Activated CD8-positive, alpha-beta memory T cell treated with anti-CD3 and anti-CD28 coated beads for 24 hours (primary cell): ENCODE measurements at regions not wholly inside any gene's neighbourhood (a gene's known extent, or its start where the extent isn't known, plus 50 kb on each side); places are given as distances from the start of the nearest gene placed in this dataset.

ENCODE experiments used
- DNase-seq: peaks from one replicate; pipeline ENCODE4 v3.0.0-alpha.2; 2020

DNA sequence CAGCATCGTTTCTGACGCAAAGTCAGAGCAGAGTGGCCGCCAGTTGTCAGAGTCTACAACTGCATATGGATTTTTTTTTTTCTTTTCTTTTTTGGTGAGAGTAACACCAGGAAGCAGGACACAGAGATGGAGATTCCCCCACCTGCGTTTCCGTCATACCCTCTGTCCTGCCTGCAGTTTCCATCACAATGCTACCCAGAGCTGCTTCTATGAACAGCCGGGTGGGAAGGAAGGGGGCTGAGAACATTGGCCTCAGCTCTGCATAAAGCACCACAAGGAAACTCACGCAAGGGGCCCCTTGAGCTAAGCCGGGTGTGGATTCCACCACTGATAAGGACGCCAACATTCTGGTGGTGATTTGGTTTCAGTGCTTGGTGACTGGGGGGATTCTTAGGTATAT, 183.5 kb upstream of the AFDN start:
- DNase-seq = no peak

DNA sequence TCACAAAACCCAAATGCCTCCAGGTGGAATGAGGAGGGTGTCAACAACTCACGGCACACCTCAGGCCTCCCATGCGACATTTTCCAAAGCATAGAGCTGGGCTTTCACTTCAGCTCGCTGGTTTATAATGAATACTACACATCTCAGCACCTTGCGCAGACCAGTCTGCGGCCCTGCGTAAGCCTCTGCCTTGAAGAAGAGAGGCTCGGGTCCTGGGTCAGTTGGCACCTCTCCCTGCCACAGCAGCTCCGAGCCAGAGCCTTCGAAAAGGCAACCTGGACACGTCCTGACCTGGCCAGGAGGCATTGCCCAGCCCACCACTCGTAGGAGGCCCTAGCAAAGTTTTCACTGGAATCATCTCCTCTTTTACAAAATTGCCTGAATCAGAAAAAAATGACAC, 183.0 kb upstream of the AFDN start:
- DNase-seq = no peak

DNA sequence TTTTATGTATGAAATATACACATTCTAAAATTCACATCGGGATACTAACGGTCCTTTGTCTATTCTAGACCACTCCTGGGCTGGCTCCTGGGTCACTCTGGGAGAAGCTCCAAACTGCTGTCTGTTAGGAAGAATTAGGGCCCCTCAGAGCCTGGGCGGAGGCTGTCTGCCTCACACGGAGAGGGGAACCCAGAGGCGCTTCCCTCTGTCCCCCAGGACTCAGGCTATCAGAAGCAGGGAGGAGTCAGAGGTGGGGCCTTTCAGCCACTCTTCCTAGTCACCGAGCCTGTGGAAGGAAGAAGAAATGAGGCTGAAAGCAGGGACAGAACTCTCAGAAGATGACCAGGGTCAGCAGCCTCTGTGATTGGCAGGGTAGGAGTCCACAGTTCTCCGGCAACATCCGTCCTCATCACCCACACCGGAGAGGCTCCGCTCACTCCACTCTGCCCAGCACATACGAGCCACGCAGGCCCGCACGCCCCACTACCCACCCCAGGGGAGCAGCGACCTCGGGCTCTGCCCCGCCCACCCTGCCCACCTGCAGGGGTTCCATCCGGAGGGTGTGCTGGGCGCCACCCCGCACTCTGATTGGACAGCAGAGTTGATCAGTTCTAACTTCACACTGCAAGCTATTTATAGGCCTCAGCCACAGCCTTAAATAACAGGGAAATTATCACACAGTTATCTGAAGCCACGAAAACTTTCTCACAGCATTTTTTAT, 182.1 kb upstream of the AFDN start:
- DNase-seq = no peak

DNA sequence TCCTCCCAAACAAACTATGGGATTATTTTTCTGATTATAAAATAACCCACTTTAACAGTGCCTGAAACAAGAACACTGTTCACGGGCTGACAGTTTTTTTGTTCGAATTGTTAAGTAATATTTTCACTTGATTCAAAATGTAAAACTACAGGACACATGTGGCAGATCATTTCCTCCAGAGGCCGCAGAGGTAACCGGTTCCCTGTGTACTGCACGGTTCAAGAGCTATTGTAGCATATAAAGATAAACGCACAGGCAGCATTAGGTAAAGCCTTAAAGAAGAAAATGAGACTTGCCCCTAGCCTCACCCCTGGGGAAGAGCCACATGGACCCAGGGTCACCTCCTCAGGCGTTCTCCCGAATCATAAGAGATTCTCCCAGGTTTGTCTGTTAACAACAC, 181.3 kb upstream of the AFDN start:
- DNase-seq = no peak

DNA sequence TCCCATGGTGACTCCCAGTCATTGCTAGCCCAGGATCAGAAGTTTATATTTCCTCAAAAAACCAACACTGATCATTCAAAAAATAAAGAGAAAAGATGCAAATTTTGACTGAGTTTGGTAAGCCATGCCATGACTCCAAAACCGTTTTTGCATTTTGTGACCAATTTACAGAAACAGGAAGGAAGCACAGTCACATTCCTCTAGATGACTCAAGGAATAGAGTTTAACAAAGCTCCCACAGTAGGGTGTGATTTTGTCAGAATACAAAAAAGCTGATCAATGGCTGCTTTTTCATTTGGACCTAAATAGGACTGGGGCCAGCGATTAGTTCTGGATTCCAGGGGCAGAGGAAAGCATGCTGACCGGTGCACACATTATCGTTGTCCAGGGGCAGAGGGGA, 179.4 kb upstream of the AFDN start:
- DNase-seq = no peak

DNA sequence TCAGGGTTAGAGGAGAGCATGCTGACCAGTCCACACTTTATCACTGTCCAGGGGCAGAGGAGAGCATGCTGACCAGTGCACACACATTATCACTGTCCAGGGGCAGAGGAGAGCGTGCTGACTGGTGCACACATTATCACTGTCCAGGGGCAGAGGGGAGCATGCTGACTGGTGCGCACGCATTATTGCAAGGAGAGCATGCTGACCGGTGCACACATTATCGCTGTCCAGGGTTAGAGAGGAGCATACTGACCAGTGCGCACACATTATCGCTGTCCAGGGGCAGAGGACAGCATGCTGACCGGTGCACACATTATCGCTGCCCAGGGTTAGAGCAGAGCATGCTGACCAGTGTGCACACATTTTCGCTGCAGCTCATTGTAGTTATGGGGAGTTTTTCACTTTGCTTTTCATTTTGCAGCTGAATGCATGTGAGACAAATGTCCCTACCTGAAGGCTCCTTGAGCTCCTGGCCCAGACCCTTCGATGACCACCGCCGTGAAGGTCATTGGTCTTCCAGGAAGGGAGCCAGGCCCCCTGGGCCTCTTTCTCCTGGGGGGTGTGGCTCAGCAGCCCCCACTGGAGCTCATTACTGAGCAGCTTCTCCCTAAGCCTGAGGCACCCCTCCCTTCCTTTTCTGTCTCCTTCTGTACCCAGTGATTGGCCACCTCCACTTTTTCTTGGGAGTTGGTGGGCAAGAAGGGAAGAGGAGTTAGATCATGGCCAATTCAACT, 178.8 kb upstream of the AFDN start:
- no peak for DNase-seq

DNA sequence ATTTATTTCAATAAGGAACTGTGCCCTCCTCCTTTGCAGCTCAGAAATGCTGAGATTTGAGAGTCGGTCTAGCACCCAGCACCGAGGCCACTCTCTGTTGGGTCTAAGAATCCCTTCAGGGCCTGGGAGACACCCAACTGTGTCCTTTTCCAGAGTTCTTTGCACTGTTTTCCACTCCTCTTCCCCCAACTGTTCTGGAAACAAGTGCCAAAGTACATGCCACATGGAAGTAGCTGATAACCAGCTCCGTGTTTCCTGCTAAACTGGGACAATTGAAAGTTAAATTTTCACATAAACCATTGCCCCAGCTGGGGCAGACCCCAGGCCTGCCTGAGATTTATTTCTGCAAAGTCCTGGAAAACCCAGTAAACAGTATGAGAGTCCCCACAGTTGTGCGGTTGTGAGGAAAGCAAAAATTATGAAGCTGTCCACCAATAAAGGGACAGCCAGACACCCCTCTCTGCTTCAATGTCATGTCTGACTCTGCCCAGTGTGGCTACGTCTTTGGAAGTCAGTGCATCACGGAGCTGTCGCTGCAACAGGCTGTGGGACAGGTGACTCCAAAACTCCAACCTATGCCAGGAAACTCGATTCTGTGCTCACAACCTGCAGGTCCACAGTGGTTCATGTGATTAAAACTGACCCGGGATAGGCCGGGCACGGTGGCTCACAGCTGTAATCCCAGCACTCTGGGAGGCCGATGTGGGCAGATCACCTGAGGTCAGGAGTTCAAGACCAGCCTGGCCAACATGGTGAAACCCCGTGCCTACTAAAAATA, 178.0 kb upstream of the AFDN start:
- no peak for DNase-seq

DNA sequence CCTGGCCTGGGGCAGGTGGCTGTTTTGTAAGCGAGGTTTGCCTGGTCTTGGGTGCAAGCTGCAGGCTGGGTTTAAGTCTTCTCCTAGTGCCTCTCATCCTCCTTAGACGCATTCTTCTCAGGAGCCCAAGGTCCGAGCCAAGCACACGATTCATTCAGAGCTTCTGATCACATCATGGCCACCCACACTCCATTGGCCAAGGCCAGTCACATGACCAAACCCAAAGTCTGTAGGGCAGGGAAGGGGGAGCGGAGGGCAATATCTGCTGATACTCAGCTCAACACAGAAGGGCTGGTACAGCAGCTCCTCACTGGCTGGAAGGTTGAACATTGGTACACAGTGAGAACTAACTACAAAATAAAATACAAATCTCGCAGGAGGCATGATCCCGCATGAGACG, 177.2 kb upstream of the AFDN start:
- no peak for DNase-seq

DNA sequence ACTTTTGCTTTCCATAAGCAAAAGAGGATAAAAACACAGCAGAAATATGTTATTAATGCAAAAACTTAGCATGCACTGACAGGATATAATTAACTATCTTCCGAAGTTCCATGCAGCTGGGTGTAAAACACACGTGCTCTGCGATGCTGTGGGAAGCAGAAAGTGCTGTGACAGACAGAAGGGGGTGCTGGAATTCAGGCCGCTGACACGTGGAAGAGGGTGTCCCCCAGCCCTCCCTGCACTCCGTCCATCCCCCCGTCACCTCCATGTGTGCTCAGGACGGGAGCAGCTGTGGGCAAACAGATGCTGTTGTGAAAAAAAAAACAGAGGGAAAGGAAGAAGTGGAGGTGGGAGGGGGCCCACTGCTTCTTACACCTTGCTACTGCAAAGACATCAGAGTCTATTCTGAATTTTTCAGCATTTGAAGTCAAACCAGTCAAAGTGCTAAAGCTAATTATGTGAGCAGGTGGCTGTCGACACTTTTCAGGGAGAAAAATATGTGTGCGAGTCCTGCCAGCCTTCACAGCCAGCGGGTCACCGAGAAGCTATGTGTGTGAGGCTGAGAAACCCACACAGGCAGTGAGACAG, 175.9 kb upstream of the AFDN start:
- no peak for DNase-seq

DNA sequence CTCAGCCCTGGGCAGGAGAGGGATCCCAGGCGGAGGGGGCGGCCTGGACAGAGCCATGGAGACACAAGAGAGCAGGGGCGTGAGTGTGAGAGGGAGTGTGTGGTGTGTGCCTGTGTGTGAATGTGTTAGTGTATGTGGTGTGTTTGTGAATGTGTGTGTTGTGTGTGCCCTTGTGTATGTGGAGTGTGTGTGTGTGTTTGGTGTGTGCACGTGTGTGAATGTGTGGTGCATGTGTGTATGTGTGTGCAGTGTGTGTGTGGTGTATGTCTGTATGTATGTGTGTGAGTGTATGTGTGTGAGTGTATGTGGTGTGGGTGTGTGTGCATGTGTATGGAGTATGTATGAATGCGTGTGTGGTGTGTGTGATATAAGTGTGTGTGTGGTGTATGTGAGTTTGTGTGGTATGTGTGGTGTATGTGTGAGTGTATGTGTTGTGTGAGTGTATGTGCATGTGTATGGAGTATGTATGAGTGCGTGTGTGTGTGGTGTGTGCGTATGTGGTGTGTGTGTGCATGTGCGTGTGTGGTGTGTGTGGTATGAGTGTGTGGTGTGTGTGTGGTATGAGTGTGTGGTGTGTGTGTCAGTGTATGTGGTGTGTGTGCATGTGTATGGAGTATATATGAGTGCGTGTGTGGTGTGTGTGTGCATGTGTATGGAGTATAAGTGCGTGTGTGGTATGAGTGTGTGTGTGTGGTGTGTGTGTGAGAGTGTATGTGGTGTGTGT, 175.2 kb upstream of the AFDN start:
- no peak for DNase-seq

DNA sequence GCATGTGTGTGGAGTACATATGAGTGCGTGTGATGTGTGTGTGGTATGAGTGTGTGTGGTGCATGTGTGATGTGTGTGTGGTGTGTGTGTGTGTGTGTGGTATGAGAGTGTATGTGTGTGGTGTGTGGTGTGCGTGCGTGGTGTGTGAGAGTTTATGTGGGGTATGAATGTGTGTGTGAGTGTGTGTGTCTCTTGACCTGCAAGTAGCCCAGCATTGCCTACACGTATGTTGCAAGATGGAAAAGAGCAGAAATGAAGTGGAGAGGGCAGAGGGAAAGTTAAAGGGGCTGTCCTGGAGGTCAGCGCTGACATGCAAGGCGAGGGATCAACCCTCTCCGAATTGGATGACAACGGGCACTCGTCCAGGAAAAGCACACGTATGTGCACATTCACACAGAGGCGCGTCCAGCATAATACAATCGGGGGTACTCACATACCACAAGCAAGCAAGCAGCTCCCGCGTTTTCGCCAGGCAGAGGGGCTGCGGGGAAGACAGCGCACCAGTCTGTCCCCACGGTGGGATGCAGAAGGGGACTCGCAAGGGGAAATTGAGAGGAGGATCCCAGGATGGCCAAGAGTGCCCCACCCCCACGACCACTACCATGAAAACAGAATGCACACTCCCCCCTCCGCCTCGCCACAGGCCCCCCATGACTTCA, 174.5 kb upstream of the AFDN start:
- no peak for DNase-seq

DNA sequence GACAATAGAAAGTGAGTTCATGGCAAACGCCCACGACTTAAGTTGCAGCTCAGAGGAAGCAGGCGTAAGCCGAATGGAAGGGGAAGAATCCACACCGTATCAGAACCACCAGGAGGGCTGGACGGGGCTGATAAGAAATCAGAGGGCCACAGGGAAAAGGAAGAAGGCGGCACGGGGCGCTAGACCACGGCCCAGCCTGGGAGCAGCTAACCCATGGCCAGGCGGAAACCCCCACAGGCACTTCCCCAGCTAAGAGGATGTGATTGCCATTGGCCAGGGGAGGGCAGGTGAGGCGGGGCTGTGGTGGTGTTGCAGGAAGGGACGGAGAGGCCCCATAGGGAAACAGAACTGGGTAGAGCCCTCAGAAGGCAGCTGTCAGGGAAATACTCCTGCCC, 174.0 kb upstream of the AFDN start:
- no peak for DNase-seq

DNA sequence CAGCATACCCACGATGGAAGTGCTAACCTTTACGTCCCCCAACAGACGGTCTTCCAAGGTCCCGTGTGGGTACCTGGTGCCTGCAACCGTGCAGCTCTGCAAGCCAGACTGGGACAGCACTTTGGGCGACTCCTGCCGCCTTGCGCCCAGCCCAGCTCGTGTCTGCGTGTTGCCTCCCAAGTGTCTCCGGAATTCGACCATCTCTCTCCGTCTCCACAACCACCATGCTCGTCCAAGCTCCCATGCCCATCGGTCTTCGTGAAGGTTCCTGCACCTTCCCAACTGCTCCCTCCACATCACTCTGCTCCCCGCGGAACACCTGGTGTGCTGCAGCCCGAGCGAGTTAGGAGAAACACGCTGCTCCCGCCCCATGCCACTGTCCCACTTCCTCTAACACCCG, 173.2 kb upstream of the AFDN start:
- no peak for DNase-seq

DNA sequence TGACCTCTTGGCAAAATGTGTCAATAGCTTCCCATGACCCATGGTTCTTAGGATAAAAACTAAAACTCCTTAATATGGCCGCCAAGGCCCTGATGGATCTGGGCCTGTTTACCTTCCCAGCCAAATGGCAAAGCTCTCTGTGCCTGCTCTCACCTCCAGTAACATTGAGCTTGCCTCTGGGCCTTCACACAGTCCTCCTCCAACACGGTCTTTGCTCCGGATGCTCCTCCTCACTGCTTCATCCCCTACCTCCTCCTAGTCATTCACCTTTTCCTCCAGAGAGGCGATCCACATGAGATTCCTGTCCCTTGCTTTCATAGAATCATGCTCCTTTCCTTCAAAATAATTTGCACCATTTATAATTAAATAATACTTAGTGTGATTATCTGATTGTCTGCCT, 172.3 kb upstream of the AFDN start:
- DNase-seq = no peak

DNA sequence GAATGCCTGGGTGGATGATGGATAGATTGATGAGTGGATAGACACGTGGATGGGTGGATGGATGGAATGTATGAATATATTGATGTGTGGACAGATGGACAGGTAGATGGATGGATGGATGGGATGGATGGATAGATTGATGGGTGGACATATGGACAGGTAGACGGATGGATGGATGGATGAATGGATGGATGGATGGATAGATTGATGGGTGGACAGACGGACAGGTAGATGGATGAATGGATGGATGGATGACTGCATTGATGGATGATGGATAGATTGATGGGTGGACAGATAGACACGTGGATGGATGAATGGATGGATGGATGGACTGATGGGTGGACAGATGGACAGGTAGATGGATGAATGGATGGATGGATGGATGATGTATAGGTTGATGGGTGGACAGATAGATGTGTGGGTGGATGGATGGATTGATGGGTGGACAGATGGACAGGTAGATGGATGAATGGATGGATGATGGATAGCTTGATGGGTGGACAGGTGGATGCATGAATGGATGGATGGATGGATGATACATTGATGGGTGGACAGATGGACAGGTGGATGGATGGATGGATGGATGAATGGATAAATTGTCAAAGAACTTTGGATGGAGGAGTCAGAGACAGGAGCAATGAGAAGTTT, 171.4 kb upstream of the AFDN start:
- no peak for DNase-seq

DNA sequence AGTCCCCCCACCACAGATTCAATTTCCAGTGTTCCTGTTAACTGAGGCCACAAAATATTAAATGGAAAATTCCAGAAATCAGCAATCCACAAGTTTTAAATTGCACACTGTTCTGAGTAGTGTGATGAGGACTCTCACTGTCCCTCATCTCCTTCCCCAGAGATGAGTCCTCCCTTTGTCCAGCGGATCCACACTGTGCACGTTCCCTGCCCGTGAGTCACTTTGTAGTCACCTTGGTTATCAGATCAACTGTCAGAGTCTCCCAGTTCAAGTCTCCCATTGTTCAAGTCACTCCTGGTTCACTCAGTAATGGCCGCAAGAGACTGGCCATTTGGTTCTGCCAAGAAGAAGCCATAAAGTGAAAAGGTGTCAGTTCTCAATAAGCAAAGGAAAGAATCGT, 168.6 kb upstream of the AFDN start:
- no peak for DNase-seq

DNA sequence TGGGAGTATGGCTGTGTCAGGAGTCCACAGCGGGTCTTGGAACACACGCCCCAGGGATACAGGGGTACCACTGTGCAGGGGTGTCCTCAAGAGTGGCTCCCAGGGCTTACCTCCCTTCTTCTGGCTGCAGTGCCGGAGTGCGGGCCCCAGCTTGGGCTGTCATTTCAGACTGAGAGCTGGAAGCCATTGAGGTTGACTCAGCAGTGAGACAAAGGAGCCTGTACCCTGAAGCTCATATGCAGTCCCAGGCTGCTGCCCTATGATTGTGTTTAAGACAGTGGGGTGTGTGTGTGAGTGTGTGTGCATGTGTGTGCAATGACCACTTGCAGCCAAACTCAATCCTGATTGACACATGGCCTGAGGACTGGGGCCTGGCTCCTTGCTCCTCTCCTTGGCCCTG, 167.7 kb upstream of the AFDN start:
- no peak for DNase-seq

DNA sequence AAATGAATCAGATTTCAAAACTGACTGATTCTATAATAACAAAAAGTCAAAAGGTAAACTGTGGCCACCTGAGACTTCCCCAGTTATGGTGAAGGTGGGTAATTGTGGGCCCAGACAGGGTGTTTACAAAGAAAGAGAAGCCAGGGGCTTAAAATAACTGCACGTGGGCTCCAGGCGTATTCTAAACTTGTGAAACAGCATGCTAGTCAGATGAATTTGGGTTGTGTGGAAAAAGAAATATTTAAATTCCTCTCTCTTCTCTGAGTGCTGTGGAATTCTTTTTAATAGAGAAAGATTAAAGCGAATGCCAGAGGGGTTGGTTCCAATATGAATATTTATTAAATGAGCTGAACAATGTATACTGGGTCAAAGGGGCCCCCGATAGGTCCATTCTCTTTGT, 166.3 kb upstream of the AFDN start:
- DNase-seq = no peak

DNA sequence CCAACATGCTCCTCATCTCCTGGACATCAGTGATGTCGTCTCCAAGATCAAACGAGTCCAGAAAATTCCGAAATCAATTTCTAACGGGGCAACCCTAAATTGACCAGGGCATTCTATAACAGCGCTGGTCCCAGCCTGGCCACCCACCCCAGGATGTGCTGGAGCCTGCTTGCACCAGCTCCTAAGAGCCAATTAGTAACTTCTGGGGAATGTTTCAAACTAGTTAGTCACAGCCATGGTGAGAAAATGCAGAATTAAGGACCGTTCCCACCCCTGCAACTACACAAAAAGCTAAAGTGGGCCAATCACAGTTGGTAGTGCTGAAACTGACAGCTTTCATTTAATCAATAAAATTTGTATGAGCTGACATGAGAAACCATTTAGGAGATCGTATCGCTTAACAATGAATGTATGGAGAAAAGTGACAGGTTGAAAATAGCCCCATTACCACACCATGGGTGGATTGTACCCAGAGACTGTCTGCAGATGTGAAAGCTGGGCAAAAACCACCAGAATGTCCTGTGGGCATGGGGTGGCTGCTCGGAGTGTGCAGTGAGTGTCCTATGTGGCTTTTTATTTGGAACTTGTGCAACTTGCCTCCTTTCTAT, 165.7 kb upstream of the AFDN start:
- no peak for DNase-seq

DNA sequence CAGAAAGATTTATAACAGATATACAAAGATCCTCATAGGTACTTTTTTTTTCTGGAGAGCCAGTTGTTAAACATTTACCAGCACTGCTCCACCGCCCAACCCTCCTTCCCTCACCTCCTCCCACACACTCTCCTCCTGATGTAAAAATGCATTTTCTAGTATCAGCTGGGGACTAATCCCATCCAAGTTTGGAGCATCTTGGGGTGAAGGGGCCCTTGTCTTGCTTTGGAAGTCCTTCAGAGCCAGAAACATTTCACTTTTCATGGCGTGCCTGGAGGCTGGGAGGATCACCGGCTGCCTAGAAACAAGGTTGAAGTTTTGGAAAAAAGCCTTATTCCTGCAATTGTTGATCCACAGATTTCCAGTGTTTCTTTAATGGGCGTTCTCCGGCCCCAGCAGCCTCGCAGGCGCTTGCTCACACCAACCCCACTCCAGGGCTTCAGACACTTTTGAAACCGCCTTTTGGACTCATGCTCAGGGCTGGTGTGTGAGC, 165.1 kb upstream of the AFDN start:
- DNase-seq = no peak
